ENCODE measurements at regions not wholly inside any gene's neighbourhood (a gene's known extent, or its start where the extent isn't known, plus 50 kb on each side); places are given as distances from the start of the nearest gene placed in this dataset.
"Not testable (repeated sequence)": the region's sequence is repeated elsewhere in the genome, so short reads cannot be mapped to it uniquely, and the experiment has no call there.

- no peak for DNase-seq
- intact Hi-C loops (cut with DNase I) = no loop called here
These were observed 359.8 kb downstream of the ATP23 start for GRCh38 chr12:58301038-58301729.

DNA sequence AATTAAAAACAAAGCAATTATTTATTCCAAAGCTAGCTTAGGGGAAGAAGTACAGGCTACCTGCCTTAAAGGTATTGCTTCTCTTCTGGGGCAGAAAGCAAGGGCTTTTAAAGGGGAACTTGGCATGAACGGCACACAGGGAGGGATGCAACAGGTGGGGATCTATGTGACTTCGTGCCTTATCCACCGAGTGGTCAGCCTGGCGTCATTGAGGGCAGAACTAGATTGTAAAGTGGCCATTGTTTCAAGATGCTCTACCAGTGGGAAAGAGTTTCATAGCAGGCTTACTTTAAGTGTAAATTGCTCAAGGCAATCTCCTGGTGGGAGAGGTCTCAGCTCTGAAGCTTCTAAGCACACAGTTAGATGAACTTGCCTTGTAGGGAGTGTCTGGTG is 360.4 kb downstream of the ATP23 start:
- intact Hi-C loops (cut with DNase I) = no loop called here
- DNase-seq = no peak

DNA sequence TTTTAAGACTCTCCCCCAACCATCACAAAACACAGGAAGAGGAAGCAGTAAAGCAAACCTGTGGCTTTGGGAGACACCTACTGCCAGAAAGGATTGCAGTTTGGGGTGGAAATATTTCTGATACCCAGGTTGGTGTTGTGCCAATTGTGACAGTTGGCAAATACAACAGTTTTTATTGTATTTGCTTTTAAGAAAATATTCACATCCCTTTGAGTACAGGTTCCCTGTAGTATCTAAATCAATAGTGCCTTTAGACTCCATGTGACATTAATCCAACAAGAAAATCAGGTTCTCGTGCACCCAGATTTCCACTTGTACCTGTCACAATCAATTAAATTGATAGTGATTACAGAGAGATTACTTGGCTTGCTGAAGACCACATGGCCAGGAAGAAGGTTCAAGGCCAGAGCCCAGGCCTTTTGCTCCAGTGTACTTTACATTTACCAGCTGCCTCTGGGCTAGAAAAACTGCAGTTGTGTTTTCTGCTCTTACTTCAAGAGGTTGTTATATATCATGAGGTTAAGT is 361.2 kb downstream of the ATP23 start:
- intact Hi-C loops (cut with DNase I) = no loop called here
- no peak for DNase-seq

DNA sequence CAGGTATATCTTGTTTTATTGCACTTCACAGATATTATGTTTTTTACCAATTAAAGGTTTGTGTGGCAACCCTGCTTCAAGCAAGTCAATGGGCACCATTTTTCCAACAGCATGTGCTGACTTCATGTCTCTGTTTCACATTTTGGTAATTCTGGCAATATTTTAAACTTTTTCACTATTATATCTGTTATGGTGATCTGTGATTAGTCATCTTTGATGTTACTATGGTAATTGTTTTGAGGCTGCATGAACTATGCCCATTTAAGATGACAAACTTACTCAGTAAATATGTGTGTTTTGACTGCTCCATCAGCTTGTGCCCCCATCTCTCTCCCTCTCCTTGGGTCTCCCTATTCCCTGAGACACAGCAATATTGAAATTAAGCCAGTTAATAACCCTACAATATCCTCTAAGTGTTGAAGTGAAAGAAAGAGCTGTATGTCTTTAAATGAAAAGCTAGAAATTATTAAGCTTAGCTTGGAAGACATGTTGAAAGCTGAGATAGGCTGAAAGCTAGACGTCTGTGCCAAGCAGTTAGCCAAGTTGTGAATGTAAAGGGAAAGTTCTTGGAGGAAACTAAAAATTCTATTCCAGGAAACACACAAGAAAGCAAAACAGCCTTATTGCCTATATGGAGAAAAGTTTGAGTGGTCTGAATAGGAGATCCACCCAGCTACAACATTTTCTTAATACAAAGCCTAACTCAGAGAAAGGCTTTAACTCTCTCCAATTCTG is 365.1 kb downstream of the ATP23 start:
- intact Hi-C loops (cut with DNase I) = no loop called here

GRCh38 chr12:58309806-58310205 is 368.4 kb downstream of the ATP23 start:
- intact Hi-C loops (cut with DNase I) = no loop called here
- no peak for DNase-seq

More for the DNA sequence above, 365.1 kb downstream of the ATP23 start:
- DNase-seq = no peak

GRCh38 chr12:58310368-58310767 is 369.0 kb downstream of the ATP23 start:
- no peak for DNase-seq
- intact Hi-C loops (cut with DNase I) = no loop called here

GRCh38 chr12:58310809-58311622 is 369.6 kb downstream of the ATP23 start:
- no peak for DNase-seq
- intact Hi-C loops (cut with DNase I) = no loop called here

DNA sequence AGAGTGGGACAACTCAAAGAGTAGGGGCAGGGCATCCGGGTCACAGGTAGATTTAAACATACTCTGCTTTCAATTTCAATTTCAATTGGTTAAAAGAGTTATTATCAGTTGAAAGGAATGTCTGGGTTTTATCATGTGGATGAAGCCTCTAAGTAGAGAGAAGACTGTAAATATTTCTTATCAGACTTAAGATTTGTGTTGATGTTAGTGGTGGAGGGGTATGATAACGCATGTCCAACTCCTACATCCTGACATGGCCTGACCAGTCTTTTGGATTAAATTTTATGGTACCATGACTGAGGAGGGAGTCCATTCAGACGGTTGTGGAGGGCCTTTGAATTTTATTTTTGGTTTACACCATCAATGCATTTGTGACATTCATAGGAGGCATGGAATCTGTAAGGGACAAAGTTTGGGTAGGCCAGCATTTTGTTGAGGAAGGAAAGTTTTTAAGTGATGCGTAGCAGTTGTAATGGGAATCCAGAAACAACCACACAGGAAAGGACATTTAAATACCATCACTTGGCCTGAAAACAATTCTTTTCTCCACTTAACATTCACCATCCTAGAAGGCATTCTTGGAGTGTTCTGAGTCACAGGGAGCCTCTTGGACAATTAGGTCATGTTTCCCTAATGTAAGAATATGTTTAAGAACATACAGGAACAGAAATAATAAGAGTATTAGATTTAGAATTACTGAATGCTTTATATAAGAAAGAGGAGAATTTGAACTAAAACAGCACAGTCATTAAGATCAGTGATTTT is 371.9 kb downstream of the ATP23 start:
- DNase-seq = no peak
- intact Hi-C loops (cut with DNase I) = no loop called here

DNA sequence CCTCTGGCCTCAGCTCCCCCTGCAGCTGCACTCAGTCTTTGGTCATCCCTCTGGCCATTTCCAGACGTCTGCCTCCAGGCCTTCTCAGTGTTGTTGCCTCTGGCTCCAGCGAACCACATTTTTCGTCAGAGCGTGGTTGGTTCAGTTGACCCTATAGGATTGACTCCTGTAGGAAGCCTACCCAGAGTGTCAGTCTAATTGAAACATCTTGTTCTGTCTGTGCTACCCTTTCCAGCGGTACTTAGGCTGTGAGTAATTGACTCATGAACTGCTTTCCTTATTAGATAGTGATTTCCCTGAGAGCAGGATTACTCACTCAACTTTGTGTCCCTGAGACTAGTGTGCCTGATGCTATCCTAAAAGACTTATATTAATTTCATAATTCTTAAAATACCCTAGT is 373.2 kb downstream of the ATP23 start:
- intact Hi-C loops (cut with DNase I) = no loop called here
- no peak for DNase-seq

- DNase-seq = no peak
- intact Hi-C loops (cut with DNase I) = no loop called here
These were observed 375.6 kb downstream of the ATP23 start for GRCh38 chr12:58316926-58317325.

- DNase-seq = no peak
- intact Hi-C loops (cut with DNase I) = no loop called here
These were observed 380.0 kb downstream of the ATP23 start for GRCh38 chr12:58321414-58321813.

DNA sequence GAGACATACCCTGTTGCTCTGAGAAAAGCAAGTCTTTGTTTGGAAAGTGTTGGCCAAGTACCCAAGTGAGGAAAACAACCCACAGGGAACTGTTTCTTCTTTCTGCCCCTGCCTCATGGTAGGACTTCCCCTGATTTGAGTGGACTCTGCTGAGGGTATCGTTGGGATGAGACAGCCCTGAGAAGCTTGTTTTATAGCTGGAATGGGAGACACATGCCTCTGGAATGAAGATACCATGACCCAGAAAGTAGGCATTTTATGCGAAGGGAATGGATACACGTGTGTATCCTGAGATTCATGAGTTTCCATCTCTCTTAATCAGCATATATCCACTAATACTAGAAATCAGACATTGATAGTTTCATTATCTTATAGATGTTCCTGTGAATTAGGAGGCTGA is 382.3 kb downstream of the ATP23 start:
- no peak for DNase-seq
- intact Hi-C loops (cut with DNase I) = no loop called here

DNA sequence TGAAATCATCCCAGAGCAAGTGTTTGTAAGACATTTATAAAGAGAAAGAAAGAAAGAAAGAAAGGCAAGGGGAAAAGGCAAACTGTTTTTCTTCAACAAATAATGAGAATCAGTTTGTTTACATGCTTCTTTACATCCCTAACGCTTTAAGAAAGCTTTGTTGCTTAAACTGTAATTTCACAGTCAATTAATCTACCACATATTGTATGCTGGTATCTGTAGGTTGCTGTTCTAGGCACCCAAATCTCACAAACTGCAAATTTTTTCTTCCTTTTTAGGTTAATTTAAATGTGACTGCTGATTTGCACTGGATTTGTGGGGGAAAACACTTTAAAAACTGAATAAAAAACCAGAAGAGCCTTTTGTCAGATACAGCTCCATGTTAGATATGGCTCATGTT is 384.2 kb downstream of the ATP23 start:
- DNase-seq = no peak
- intact Hi-C loops (cut with DNase I) = no loop called here

- intact Hi-C loops (cut with DNase I) = no loop called here
These were observed 385.2 kb downstream of the ATP23 start for GRCh38 chr12:58326534-58326933.

GRCh38 chr12:58336581-58337242 is 395.3 kb downstream of the ATP23 start:
- DNase-seq; intact Hi-C loops (cut with DNase I): not testable (repeated sequence)

More at GRCh38 chr12:58326534-58326933, 385.2 kb downstream of the ATP23 start:
- no peak for DNase-seq

- DNase-seq; intact Hi-C loops (cut with DNase I): not testable (repeated sequence)
These were observed 396.2 kb downstream of the ATP23 start for GRCh38 chr12:58337539-58337938.

DNA sequence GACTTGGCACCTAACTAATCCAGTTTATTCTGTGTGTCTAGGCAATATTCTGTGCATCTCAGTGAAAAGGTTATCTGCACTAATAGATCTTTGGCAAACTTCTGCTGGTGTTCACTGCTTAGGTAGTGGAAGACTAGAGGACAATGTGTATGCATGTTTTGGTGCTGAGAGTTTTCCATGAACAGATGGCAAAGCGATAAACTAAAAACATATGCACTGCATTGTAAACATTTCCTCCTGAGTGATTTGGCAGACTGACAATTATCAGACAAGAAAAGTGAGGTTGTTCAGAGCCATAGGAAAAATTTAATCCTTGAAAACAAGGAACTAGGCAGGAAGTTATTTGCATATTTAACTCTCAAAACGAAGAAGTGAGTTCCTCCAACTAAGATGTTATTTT is 400.4 kb downstream of the ATP23 start:
- no peak for DNase-seq
- intact Hi-C loops (cut with DNase I) = loop anchor here (10.0 kb wide), 1 partner anchor 823 kb away; no protein-coding TSS in a partner anchor

- intact Hi-C loops (cut with DNase I) = loop anchor here (10.0 kb wide), 1 partner anchor 822 kb away; no protein-coding TSS in a partner anchor
- no peak for DNase-seq
These were observed 401.4 kb downstream of the ATP23 start for GRCh38 chr12:58342736-58343135.

DNA sequence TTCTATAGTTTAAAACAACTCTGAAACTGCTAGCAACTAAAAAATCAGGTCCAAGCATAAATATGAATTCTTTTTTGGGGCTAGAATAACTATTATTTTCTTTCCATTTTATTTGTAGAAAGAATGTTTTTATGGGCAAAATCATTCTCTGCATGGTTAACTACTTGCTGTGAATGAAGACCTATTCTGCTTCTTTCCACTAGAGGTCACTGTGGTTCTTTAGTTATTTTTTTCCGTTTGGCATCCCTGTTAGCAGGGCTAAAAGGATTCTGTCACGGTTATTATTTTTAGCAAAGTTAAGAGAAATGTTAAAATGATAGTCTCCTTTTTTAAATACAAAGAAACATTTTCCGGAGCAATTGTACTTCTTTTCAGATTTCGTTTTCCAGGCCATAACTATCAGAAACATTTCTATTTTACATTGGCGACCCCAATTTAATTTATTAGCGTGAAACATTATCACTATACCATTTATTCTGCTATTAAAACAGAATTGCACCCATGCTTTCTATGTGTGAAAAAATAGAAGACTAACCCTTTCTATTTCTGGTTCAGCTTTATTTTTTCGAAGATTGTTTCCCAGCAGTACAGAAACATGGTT is 404.8 kb downstream of the ATP23 start:
- intact Hi-C loops (cut with DNase I) = loop anchor here (5.0 to 10.0 kb wide), 3 partner anchors 364 to 819 kb away; no protein-coding TSS in a partner anchor
- no peak for DNase-seq

Measured in posterior cingulate gyrus (tissue), 11 donors.